ENCODE measurements at regions not wholly inside any gene's neighbourhood (a gene's known extent, or its start where the extent isn't known, plus 50 kb on each side); places are given as distances from the start of the nearest gene placed in this dataset.
A peak's percentile ranks its signal among the peaks of the same experiment; 100 is the strongest.

GRCh38 chr16:87200637-87201036 is 116.6 kb downstream of the C16orf95 start:
- no peak for TF ChIP-seq CTCF (IDR thresholded peaks at IDR 0.05)
- Histone ChIP-seq H3K4me1 (no peaks in the 10 kb centered on the region), H3K4me3 (no peak overlapping the region), H3K27me3 (peaks cover 0 to 13% of the 10 kb centered on the region in 2 donors), H3K9me3 (no peaks in the 10 kb centered on the region), H3K36me3 (no peaks in the 10 kb centered on the region), H3K27ac (no peak overlapping the region)
- intact Hi-C loops (cut with DNase I) = no loop called here
- no peak for ATAC-seq
- no peak for DNase-seq

GRCh38 chr16:87201052-87201451 is 116.1 kb downstream of the C16orf95 start:
- H3K36me3 ChIP-seq = no peaks in the 10 kb centered on the region
- H3K27ac ChIP-seq = no peak overlapping the region
- peak in 1 of 4 donors; percentile 63 for DNase-seq
- intact Hi-C loops (cut with DNase I) = no loop called here
- no peak for TF ChIP-seq CTCF (IDR thresholded peaks at IDR 0.05)
- no peaks in the 10 kb centered on the region for H3K4me1 ChIP-seq
- H3K9me3 ChIP-seq = no peaks in the 10 kb centered on the region
- peak; percentile 52 for ATAC-seq
- no peak overlapping the region for H3K4me3 ChIP-seq
- peaks cover 0 to 13% of the 10 kb centered on the region in 2 donors for H3K27me3 ChIP-seq

DNA sequence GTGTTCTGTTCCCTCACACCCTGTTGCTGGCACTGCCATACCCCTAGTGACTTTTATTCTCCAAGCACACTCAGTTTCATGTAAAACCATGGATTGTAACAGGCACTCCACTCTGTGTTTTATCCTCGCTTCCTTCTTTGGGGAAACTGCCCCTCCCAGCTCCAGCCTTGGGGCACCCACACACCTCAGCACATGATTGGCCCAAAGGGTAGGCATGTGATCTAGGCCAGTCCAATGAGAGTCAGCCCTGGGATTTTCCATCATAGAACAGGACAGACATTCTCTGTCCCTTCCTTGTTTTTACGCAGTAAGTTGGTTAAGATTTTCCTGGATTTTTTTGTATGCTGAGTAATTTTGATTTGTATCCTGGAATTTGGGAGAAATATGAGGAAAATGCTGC is 115.4 kb downstream of the C16orf95 start:
- ATAC-seq = no peak
- H3K27ac ChIP-seq = no peak overlapping the region
- no peaks in the 10 kb centered on the region for H3K36me3 ChIP-seq
- no peaks in the 10 kb centered on the region for H3K9me3 ChIP-seq
- DNase-seq = no peak
- H3K4me3 ChIP-seq = no peak overlapping the region
- intact Hi-C loops (cut with DNase I) = no loop called here
- no peak for TF ChIP-seq CTCF (IDR thresholded peaks at IDR 0.05)
- peaks cover 0 to 13% of the 10 kb centered on the region in 2 donors for H3K27me3 ChIP-seq
- H3K4me1 ChIP-seq = no peaks in the 10 kb centered on the region

- ATAC-seq = no peak
- no peak for DNase-seq
- Histone ChIP-seq H3K27me3 (peaks cover 0 to 13% of the 10 kb centered on the region in 2 donors), H3K9me3 (no peaks in the 10 kb centered on the region), H3K27ac (no peak overlapping the region), H3K4me1 (no peaks in the 10 kb centered on the region), H3K36me3 (no peaks in the 10 kb centered on the region), H3K4me3 (no peak overlapping the region)
- intact Hi-C loops (cut with DNase I) = no loop called here
- TF ChIP-seq CTCF (IDR thresholded peaks at IDR 0.05) = no peak
These were observed 114.8 kb downstream of the C16orf95 start for GRCh38 chr16:87202346-87202745.

DNA sequence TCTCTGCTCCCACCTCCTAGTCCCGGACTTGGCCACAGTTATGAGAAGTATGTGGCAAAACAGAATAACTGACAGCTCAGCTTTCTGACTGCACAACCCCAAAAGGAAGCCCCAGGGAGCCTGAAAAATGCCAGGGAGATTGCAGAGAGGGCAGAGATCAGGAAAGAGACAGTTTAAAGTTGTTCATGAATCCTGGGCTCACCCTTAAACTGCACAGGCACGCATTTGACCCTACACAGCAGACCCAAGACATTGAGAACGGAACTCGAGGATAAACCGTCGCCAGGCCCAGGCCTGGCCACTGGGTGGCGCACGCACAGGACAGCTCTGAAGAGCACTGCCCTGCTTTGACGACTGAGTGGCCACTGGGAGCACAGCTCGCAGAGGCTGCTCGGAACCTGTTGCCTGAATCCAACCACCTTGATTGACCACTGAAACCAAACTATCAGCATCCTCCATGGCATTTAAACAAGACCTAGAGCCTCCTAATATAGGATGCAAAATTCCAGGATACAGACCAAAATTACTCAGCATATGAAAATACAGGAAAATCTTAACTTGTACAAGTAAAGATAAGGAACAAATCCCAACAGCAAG is 114.0 kb downstream of the C16orf95 start:
- ATAC-seq (peak; percentile 85), DNase-seq (peak in 2 of 4 donors; percentile 73 to 86)
- H3K27ac ChIP-seq = no peak overlapping the region
- intact Hi-C loops (cut with DNase I) = no loop called here
- H3K27me3 ChIP-seq = peaks cover 0 to 9% of the 10 kb centered on the region in 2 donors
- H3K36me3 ChIP-seq = no peaks in the 10 kb centered on the region
- H3K9me3 ChIP-seq = no peaks in the 10 kb centered on the region
- H3K4me3 ChIP-seq = no peak overlapping the region
- peak; percentile 60 to 79 for TF ChIP-seq CTCF (IDR thresholded peaks at IDR 0.05)
- no peaks in the 10 kb centered on the region for H3K4me1 ChIP-seq
